K562 (cell line): ENCODE measurements at regions not wholly inside any gene's neighbourhood (a gene's known extent, or its start where the extent isn't known, plus 50 kb on each side); places are given as distances from the start of the nearest gene placed in this dataset.
A peak's percentile ranks its signal among the peaks of the same experiment; 100 is the strongest.

Experiments used
- ADNP ChIP-seq: fragments of 200-800 bp; sonication (Bioruptor generic); IDR thresholded peaks from 2 replicates; pipeline ENCODE4 v1.6.1; 2016; ENCODE audit warnings: missing genetic modification characterization, missing compliant biosample characterization
- BRCA1 ChIP-seq, 2 experiments: fragments of 450-650 bp in 1 of 2; sonication (generic) in 1 of 2; formaldehyde crosslinking in 1 of 2; IDR thresholded peaks; 2 replicates each; pipeline versions ENCODE4 v1.5.0 to v1.6.1; 2017 to 2020; ENCODE audit warnings: mild to moderate bottlenecking in 1 of 2, missing genetic modification reagents in 1 of 2
- C11orf30 ChIP-seq: fragments of 450-650 bp; IDR thresholded peaks from 2 replicates; pipeline ENCODE4 v1.6.1; 2016; ENCODE audit warnings: low read depth, mild to moderate bottlenecking
- EP400 ChIP-seq: fragments of 450-650 bp; IDR thresholded peaks from 2 replicates; pipeline ENCODE4 v1.6.1; 2017; ENCODE audit warnings: antibody characterized with exemption, mild to moderate bottlenecking, moderate library complexity
- HDAC2 ChIP-seq: fragments of 450-650 bp; IDR thresholded peaks from 2 replicates; pipeline ENCODE4 v1.6.1; 2016; ENCODE audit warnings: mild to moderate bottlenecking
- HSF4 ChIP-seq: fragments of 250-450 bp; sonication (Bioruptor Pico); IDR thresholded peaks from 2 replicates; pipeline ENCODE4 v2.1.2; 2022; ENCODE audit warnings: mild to moderate bottlenecking, moderate library complexity, borderline replicate concordance
- MCM2 ChIP-seq: fragments of 450-650 bp; IDR thresholded peaks from 2 replicates; pipeline ENCODE4 v1.6.1; 2017; ENCODE audit warnings: low read depth, mild to moderate bottlenecking
- NFYB ChIP-seq: IDR thresholded peaks from 2 replicates; pipeline ENCODE4 v1.6.1; 2011; ENCODE audit warnings: mild to moderate bottlenecking, moderate library complexity; ENCODE audit not compliant: insufficient read length; ENCODE audit errors: extremely low read depth
- PCBP2 ChIP-seq: fragments of 200-400 bp; formaldehyde crosslinking; IDR thresholded peaks from 2 replicates; pipeline ENCODE4 v1.6.1; 2018; ENCODE audit warnings: low read length, low read depth, mild to moderate bottlenecking, moderate library complexity; ENCODE audit not compliant: poor library complexity, severe bottlenecking
- PHF8 ChIP-seq: fragments of 200-600 bp; sonication (generic); IDR thresholded peaks from 2 replicates; pipeline ENCODE4 v1.6.1; 2012; ENCODE audit warnings: mixed run types, mild to moderate bottlenecking, inconsistent platforms, low read length, moderate library complexity, borderline replicate concordance
- POLR2AphosphoS5 ChIP-seq: IDR thresholded peaks from 2 replicates; pipeline ENCODE4 v1.6.1; 2011; ENCODE audit warnings: mild to moderate bottlenecking, low read depth, low read length, moderate library complexity; ENCODE audit not compliant: control insufficient read depth, insufficient read depth
- PTTG1 ChIP-seq: fragments of 450-650 bp; IDR thresholded peaks from 2 replicates; pipeline ENCODE4 v1.6.1; 2016; ENCODE audit warnings: low read depth, mild to moderate bottlenecking, missing genetic modification characterization, missing compliant biosample characterization
- SAP30 ChIP-seq: fragments of 200-600 bp; sonication (generic); IDR thresholded peaks from 2 replicates; pipeline ENCODE4 v1.6.1; 2012; ENCODE audit warnings: borderline replicate concordance, low read depth, mild to moderate bottlenecking, moderate library complexity, low read length, control low read depth, inconsistent platforms; ENCODE audit not compliant: insufficient read depth, poor library complexity, severe bottlenecking
- SP2 ChIP-seq: IDR thresholded peaks from 2 replicates; pipeline ENCODE4 v1.6.1; 2011; ENCODE audit warnings: mild to moderate bottlenecking, low read depth, low read length, moderate library complexity; ENCODE audit not compliant: poor library complexity, severe bottlenecking; ENCODE audit errors: extremely low read depth
- SREBF1 ChIP-seq: fragments of 150-350 bp; IDR thresholded peaks from 2 replicates; pipeline ENCODE4 v1.6.1; 2014; ENCODE audit warnings: antibody characterized with exemption, low read depth, low read length, borderline replicate concordance
- ZBED1 ChIP-seq: IDR thresholded peaks from 2 replicates; pipeline ENCODE4 v1.6.1; 2014
- ZFX ChIP-seq: sonication (generic); formaldehyde crosslinking; IDR thresholded peaks from 2 replicates; pipeline ENCODE4 v1.8.0; 2022; ENCODE audit warnings: mild to moderate bottlenecking, missing genetic modification reagents, moderate library complexity
- ZNF184 ChIP-seq: sonication (generic); formaldehyde crosslinking; IDR thresholded peaks from 2 replicates; pipeline ENCODE4 v1.5.0; 2020; ENCODE audit warnings: missing genetic modification reagents
- ZNF253 ChIP-seq: fragments of 250-450 bp; sonication (Bioruptor Pico); conservative IDR thresholded peaks from 2 replicates; pipeline ENCODE4 v1.6.1; 2021; ENCODE audit warnings: mild to moderate bottlenecking
- ZNF274 ChIP-seq: IDR thresholded peaks from 2 replicates; pipeline ENCODE4 v1.6.1; 2011; ENCODE audit warnings: low read depth, mild to moderate bottlenecking, low read length, moderate library complexity, borderline replicate concordance
- ZNF766 ChIP-seq: fragments of 200-800 bp; sonication (Bioruptor generic); conservative IDR thresholded peaks from 2 replicates; pipeline ENCODE4 v1.6.1; 2016; ENCODE audit warnings: missing genetic modification characterization, missing compliant biosample characterization
- ZSCAN29 ChIP-seq: fragments of 450-650 bp; IDR thresholded peaks from 2 replicates; pipeline ENCODE4 v1.6.1; 2017
- TF ChIP-seq, protein P1 (sequence below): fragments of 450-650 bp; IDR thresholded peaks from 2 replicates; pipeline ENCODE4 v1.6.1; 2016; ENCODE audit warnings: mild to moderate bottlenecking
- TF ChIP-seq, protein P2 (sequence below), 3 experiments: IDR thresholded peaks in 2 of 3; conservative IDR thresholded peaks in 1 of 3; 2 replicates each; pipeline ENCODE4 v1.5.1; 2011 to 2012; ENCODE audit warnings: low read length in 3 of 3, mild to moderate bottlenecking in 3 of 3, control low read depth in 2 of 3, improper control_type of control experiment in 1 of 3, inconsistent platforms in 1 of 3, low read depth in 1 of 3, mixed read lengths in 1 of 3, moderate library complexity in 1 of 3; ENCODE audit not compliant: insufficient read depth in 2 of 3
- TF ChIP-seq, protein P3 (sequence below): fragments of 450-650 bp; formaldehyde crosslinking; IDR thresholded peaks from 2 replicates; pipeline ENCODE4 v1.4.0; 2022; ENCODE audit warnings: mild to moderate bottlenecking, moderate library complexity

DNA sequence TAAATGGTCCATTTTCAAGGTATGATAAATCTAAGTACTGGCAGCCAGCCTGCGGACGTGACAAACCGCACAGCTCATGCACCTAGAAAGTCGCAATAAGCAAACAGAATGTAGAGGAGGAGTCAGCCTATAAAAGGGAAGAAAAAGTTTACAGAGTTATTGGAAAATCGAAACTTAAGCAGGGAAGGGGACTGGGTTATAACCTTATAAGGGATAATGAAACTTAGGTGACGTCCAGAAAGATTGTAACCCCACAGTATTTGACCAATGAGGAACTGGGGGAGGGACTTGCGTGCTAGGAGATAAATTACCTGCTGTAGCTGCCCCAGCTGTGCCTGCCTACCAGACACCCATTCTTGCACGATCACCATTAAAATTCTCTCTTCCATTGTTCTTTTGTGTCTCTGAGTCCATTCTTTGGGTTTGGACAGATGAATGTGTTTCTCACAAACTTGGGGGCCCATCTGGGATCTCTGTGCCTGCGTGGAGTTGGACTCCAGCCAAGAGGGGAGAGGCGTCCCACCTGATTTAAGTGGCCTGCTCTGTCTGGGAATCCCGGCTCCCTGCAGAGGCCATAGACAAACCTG lies 61.0 kb downstream of the ZCCHC12 start (continued):
- TF ChIP-seq PTTG1 (tag) (no peak), C11orf30 (no peak), PHF8 (peak; percentile 16; the same call in 1 of the 2 replicates), SP2 (no peak), HSF4 (CRISPR knock-in tag) (no peak), ZBED1 (no peak), ADNP (tag) (no peak), ZNF253 (CRISPR knock-in tag) (no peak), PCBP2 (no peak), SREBF1 (no peak), SAP30 (no peak), ZNF184 (CRISPR knock-in tag) (peak; percentile 80), NFYB (peak; percentile 76), ZFX (no peak), ZSCAN29 (no peak), ZNF274 (no peak), POLR2AphosphoS5 (no peak), ZNF766 (CRISPR knock-in tag) (peak; percentile 46), HDAC2 (no peak), EP400 (peak; percentile 17; the same call in 1 of the 2 replicates), BRCA1 (IDR thresholded peaks at IDR 0.05) (no peak), BRCA1 (CRISPR knock-in tag; IDR thresholded peaks at IDR 0.05) (no peak), MCM2 (no peak)
- TF ChIP-seq, protein P1, sequence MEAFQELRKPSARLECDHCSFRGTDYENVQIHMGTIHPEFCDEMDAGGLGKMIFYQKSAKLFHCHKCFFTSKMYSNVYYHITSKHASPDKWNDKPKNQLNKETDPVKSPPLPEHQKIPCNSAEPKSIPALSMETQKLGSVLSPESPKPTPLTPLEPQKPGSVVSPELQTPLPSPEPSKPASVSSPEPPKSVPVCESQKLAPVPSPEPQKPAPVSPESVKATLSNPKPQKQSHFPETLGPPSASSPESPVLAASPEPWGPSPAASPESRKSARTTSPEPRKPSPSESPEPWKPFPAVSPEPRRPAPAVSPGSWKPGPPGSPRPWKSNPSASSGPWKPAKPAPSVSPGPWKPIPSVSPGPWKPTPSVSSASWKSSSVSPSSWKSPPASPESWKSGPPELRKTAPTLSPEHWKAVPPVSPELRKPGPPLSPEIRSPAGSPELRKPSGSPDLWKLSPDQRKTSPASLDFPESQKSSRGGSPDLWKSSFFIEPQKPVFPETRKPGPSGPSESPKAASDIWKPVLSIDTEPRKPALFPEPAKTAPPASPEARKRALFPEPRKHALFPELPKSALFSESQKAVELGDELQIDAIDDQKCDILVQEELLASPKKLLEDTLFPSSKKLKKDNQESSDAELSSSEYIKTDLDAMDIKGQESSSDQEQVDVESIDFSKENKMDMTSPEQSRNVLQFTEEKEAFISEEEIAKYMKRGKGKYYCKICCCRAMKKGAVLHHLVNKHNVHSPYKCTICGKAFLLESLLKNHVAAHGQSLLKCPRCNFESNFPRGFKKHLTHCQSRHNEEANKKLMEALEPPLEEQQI = no peak
- TF ChIP-seq, protein P2, sequence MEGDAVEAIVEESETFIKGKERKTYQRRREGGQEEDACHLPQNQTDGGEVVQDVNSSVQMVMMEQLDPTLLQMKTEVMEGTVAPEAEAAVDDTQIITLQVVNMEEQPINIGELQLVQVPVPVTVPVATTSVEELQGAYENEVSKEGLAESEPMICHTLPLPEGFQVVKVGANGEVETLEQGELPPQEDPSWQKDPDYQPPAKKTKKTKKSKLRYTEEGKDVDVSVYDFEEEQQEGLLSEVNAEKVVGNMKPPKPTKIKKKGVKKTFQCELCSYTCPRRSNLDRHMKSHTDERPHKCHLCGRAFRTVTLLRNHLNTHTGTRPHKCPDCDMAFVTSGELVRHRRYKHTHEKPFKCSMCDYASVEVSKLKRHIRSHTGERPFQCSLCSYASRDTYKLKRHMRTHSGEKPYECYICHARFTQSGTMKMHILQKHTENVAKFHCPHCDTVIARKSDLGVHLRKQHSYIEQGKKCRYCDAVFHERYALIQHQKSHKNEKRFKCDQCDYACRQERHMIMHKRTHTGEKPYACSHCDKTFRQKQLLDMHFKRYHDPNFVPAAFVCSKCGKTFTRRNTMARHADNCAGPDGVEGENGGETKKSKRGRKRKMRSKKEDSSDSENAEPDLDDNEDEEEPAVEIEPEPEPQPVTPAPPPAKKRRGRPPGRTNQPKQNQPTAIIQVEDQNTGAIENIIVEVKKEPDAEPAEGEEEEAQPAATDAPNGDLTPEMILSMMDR (IDR thresholded peaks at IDR 0.05 in 2 of 3, conservative IDR thresholded peaks at IDR 0.05 in 1 of 3; ENCODE audit: insufficient read depth in 2 of 3, low read depth in 1 of 3, low read length in 3 of 3) = no peak
- TF ChIP-seq, protein P3, sequence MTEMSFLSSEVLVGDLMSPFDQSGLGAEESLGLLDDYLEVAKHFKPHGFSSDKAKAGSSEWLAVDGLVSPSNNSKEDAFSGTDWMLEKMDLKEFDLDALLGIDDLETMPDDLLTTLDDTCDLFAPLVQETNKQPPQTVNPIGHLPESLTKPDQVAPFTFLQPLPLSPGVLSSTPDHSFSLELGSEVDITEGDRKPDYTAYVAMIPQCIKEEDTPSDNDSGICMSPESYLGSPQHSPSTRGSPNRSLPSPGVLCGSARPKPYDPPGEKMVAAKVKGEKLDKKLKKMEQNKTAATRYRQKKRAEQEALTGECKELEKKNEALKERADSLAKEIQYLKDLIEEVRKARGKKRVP (CRISPR knock-in tag) = no peak
